Mucosa of rectum (tissue), 2 donors: ENCODE measurements at regions not wholly inside any gene's neighbourhood (a gene's known extent, or its start where the extent isn't known, plus 50 kb on each side); places are given as distances from the start of the nearest gene placed in this dataset.

Source experiments
- H3K27ac ChIP-seq, 2 donors: one replicate each; pipeline ENCODE4 v1.7.0; 2013; ENCODE audit warnings: inconsistent platforms in 2 of 2, low read depth in 2 of 2, low read length in 2 of 2
- H3K27me3 ChIP-seq, 2 donors: one replicate each; pipeline ENCODE4 v1.7.0; 2013; ENCODE audit warnings: low read length in 2 of 2; ENCODE audit not compliant: control insufficient read depth in 2 of 2, insufficient read depth in 2 of 2
- H3K36me3 ChIP-seq, 2 donors: one replicate each; pipeline ENCODE4 v1.7.0; 2013; ENCODE audit warnings: low read length in 2 of 2; ENCODE audit not compliant: control insufficient read depth in 2 of 2, insufficient read depth in 2 of 2
- H3K4me1 ChIP-seq, 2 donors: one replicate each; pipeline ENCODE4 v1.7.0; 2013; ENCODE audit warnings: low read length in 2 of 2, mild to moderate bottlenecking in 1 of 2; ENCODE audit not compliant: control insufficient read depth in 2 of 2, insufficient read depth in 2 of 2
- H3K4me3 ChIP-seq, 2 donors: one replicate each; pipeline ENCODE4 v1.7.0; 2013; ENCODE audit warnings: low read length in 2 of 2
- H3K9ac ChIP-seq, 2 donors: one replicate each; pipeline ENCODE4 v1.7.0; 2013; ENCODE audit warnings: low read length in 2 of 2, low read depth in 1 of 2, mild to moderate bottlenecking in 1 of 2
- H3K9me3 ChIP-seq, 2 donors: one replicate each; pipeline ENCODE4 v1.7.0; 2013; ENCODE audit warnings: low read length in 2 of 2; ENCODE audit not compliant: control insufficient read depth in 2 of 2
- donor health status: healthy.
- donor health status: Normal muscosa, but diverticular disease.

GRCh38 chrX:43592597-43592996, 63.5 kb upstream of the MAOA start:
- no peaks in the 10 kb centered on the region for H3K9me3 ChIP-seq
- no peak overlapping the region for H3K9ac ChIP-seq
- H3K4me3 ChIP-seq: no peak overlapping the region
- H3K36me3 ChIP-seq: no peaks in the 10 kb centered on the region
- H3K27me3 ChIP-seq: no peaks in the 10 kb centered on the region
- H3K27ac ChIP-seq: no peak overlapping the region
- peaks cover 0 to 7% of the 10 kb centered on the region in 2 donors for H3K4me1 ChIP-seq

GRCh38 chrX:43595931-43596330, 60.2 kb upstream of the MAOA start:
- Histone ChIP-seq H3K4me3 (no peak overlapping the region), H3K9me3 (no peaks in the 10 kb centered on the region), H3K27me3 (peaks cover 0 to 2% of the 10 kb centered on the region in 2 donors), H3K36me3 (no peaks in the 10 kb centered on the region), H3K27ac (no peak overlapping the region), H3K4me1 (no peaks in the 10 kb centered on the region), H3K9ac (no peak overlapping the region)

GRCh38 chrX:43604753-43605152, 51.3 kb upstream of the MAOA start:
- Histone ChIP-seq H3K9me3 (peaks cover 0 to 4% of the 10 kb centered on the region in 2 donors), H3K9ac (no peak overlapping the region), H3K4me1 (no peaks in the 10 kb centered on the region), H3K36me3 (no peaks in the 10 kb centered on the region), H3K27me3 (no peaks in the 10 kb centered on the region), H3K4me3 (no peak overlapping the region), H3K27ac (no peak overlapping the region)

GRCh38 chrX:43605351-43605750, 50.7 kb upstream of the MAOA start:
- Histone ChIP-seq H3K4me1 (no peaks in the 10 kb centered on the region), H3K27ac (no peak overlapping the region), H3K27me3 (no peaks in the 10 kb centered on the region), H3K9me3 (peaks cover 0 to 4% of the 10 kb centered on the region in 2 donors), H3K4me3 (no peak overlapping the region), H3K36me3 (no peaks in the 10 kb centered on the region), H3K9ac (no peak overlapping the region)
